ENCODE measurements at regions not wholly inside any gene's neighbourhood (a gene's known extent, or its start where the extent isn't known, plus 50 kb on each side); places are given as distances from the start of the nearest gene placed in this dataset.

DNA sequence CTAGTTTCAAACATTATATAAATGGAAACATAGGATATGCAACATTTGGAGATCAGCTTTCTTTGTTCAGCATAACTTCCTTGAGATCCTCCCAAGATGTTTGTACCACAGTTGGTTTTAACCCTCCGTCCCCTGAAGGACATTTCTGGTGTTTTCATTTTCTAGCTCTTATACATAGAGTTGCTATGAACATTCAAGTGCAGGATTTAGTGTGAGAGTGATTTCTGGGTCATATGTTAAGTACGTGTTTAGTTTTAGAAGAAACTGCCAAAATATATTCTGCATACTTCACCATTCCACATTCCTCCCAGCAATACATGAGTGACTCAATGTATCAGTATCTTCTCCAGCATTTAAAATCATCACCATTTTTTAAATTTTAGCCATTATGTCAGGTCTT is 588.7 kb upstream of the PFKP start (continued):
- TF ChIP-seq, protein P1, sequence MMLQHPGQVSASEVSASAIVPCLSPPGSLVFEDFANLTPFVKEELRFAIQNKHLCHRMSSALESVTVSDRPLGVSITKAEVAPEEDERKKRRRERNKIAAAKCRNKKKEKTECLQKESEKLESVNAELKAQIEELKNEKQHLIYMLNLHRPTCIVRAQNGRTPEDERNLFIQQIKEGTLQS (IDR thresholded peaks at IDR 0.05), result no peak
- no peak for TF ChIP-seq FOXA1 (IDR thresholded peaks at IDR 0.05)

DNA sequence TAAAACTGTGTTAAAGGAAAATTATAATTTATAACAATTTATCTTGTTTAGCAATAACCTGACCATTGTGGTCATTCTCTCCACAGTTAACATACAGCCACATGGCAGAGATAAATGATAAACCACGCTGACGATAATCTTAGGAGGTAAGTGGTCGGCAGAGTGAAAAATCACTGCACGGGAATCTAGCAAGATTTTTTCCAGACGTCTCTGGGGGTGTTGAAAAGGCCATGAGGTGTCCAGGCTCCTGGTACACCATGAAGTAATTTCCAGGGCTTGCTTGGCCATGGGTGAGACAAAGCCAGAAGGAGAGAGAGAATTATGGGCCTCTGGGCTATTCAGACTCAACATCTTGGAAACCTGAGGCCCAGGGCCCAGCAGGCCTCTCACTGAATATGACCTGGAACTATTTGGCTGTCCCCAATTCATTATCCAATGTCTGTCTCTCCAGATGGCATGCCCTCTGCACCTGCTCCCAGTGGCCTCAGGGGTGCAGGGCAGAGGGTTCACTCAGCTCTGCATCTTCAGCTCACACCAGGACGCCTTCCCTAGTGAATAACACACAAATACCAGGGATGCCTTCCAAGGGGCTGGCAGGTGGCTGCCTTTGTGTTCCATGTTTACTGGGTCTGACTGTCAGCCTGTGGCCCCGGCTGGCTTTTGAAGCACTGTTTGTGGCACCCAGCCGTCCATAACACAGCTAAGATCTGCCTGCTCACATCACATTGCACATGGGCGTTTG is 590.4 kb upstream of the PFKP start:
- Histone ChIP-seq H3K36me3 (ENCODE audit: control insufficient read depth in 4 of 4, insufficient read depth in 3 of 4, low read depth in 1 of 4, low read length in 3 of 4) (no peaks in the 10 kb centered on the region), H3K27ac (ENCODE audit: low read depth in 1 of 2, low read length in 2 of 2) (no peak overlapping the region), H3K4me1 (ENCODE audit: control insufficient read depth in 4 of 4, insufficient read depth in 4 of 4, low read length in 3 of 4) (no peaks in the 10 kb centered on the region), H3K27me3 (ENCODE audit: control insufficient read depth in 4 of 4, insufficient read depth in 4 of 4, low read length in 3 of 4) (no peaks in the 10 kb centered on the region), H3K9me3 (ENCODE audit: control insufficient read depth in 4 of 4, low read length in 3 of 4) (no peaks in the 10 kb centered on the region), H3K4me3 (ENCODE audit: low read depth in 1 of 3, low read length in 3 of 3) (no peak overlapping the region), H3K9ac (ENCODE audit: low read depth in 1 of 2, low read length in 2 of 2) (no peak overlapping the region)
- DNase-seq (ENCODE audit: low spot score), result no peak
- no peak for TF ChIP-seq GABPA (IDR thresholded peaks at IDR 0.05 in 1 of 2, conservative IDR thresholded peaks at IDR 0.05 in 1 of 2)
- TF ChIP-seq, protein P2, sequence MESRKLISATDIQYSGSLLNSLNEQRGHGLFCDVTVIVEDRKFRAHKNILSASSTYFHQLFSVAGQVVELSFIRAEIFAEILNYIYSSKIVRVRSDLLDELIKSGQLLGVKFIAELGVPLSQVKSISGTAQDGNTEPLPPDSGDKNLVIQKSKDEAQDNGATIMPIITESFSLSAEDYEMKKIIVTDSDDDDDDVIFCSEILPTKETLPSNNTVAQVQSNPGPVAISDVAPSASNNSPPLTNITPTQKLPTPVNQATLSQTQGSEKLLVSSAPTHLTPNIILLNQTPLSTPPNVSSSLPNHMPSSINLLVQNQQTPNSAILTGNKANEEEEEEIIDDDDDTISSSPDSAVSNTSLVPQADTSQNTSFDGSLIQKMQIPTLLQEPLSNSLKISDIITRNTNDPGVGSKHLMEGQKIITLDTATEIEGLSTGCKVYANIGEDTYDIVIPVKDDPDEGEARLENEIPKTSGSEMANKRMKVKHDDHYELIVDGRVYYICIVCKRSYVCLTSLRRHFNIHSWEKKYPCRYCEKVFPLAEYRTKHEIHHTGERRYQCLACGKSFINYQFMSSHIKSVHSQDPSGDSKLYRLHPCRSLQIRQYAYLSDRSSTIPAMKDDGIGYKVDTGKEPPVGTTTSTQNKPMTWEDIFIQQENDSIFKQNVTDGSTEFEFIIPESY (IDR thresholded peaks at IDR 0.05), result no peak
- TF ChIP-seq HNF4A (conservative IDR thresholded peaks at IDR 0.05), result no peak
- no peak for TF ChIP-seq FOXA2 (IDR thresholded peaks at IDR 0.05)
- TF ChIP-seq JUND (IDR thresholded peaks at IDR 0.05), result no peak
- TF ChIP-seq FOXA1 (IDR thresholded peaks at IDR 0.05), result no peak
- 61% methylated on average over 9 of the region's 9 CpGs for WGBS

DNA sequence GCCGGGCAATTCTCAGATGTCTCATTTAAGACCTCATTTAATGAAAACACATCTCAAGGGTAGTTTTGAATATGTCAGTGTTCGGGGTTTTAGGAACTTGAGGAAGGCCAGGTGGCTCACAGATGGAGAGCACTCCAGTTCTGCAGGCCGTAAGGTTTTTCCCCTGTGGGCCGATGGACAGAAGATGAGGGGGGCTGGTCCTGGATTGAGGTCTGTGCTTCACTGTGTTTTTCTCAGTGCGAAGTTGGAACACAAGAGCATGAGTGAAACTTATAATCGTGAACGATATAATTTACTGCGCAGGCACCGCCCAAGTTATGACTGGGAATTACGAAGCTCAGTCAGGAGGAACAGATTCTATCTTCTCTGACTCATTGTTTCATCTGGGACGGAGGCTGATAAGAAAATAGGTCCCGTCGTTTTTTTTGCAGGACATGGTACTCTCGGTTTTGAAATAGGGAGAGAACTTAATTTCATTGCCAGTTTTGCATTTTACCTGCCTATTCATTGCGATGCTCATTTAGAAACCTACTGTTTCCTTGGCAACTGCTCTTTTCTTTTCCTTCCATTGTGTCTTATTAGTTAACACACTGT is 591.0 kb upstream of the PFKP start:
- no peak overlapping the region for H3K27ac ChIP-seq (ENCODE audit: low read depth in 1 of 2, low read length in 2 of 2)
- H3K4me3 ChIP-seq (ENCODE audit: low read depth in 1 of 3, low read length in 3 of 3), result no peak overlapping the region
- H3K36me3 ChIP-seq (ENCODE audit: control insufficient read depth in 4 of 4, insufficient read depth in 3 of 4, low read depth in 1 of 4, low read length in 3 of 4), result no peaks in the 10 kb centered on the region
- no peak for TF ChIP-seq SP1 (IDR thresholded peaks at IDR 0.05)
- TF ChIP-seq FOXA2 (IDR thresholded peaks at IDR 0.05), result no peak
- TF ChIP-seq, protein P3, sequence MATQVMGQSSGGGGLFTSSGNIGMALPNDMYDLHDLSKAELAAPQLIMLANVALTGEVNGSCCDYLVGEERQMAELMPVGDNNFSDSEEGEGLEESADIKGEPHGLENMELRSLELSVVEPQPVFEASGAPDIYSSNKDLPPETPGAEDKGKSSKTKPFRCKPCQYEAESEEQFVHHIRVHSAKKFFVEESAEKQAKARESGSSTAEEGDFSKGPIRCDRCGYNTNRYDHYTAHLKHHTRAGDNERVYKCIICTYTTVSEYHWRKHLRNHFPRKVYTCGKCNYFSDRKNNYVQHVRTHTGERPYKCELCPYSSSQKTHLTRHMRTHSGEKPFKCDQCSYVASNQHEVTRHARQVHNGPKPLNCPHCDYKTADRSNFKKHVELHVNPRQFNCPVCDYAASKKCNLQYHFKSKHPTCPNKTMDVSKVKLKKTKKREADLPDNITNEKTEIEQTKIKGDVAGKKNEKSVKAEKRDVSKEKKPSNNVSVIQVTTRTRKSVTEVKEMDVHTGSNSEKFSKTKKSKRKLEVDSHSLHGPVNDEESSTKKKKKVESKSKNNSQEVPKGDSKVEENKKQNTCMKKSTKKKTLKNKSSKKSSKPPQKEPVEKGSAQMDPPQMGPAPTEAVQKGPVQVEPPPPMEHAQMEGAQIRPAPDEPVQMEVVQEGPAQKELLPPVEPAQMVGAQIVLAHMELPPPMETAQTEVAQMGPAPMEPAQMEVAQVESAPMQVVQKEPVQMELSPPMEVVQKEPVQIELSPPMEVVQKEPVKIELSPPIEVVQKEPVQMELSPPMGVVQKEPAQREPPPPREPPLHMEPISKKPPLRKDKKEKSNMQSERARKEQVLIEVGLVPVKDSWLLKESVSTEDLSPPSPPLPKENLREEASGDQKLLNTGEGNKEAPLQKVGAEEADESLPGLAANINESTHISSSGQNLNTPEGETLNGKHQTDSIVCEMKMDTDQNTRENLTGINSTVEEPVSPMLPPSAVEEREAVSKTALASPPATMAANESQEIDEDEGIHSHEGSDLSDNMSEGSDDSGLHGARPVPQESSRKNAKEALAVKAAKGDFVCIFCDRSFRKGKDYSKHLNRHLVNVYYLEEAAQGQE (IDR thresholded peaks at IDR 0.05), result no peak
- no peak for TF ChIP-seq YY1 (IDR thresholded peaks at IDR 0.05)
- no peak for TF ChIP-seq NR2F2 (IDR thresholded peaks at IDR 0.05)
- TF ChIP-seq, protein P2 (IDR thresholded peaks at IDR 0.05), result no peak
- TF ChIP-seq HNF4G (IDR thresholded peaks at IDR 0.05), result no peak
- TF ChIP-seq, protein P4, sequence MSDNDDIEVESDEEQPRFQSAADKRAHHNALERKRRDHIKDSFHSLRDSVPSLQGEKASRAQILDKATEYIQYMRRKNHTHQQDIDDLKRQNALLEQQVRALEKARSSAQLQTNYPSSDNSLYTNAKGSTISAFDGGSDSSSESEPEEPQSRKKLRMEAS (IDR thresholded peaks at IDR 0.05), result no peak
- no peak for TF ChIP-seq RXRA (IDR thresholded peaks at IDR 0.05)
- no peak for TF ChIP-seq GABPA (IDR thresholded peaks at IDR 0.05 in 1 of 2, conservative IDR thresholded peaks at IDR 0.05 in 1 of 2)
- no peak for TF ChIP-seq FOXA1 (IDR thresholded peaks at IDR 0.05)
- TF ChIP-seq HNF4A (conservative IDR thresholded peaks at IDR 0.05), result no peak
- no peak for TF ChIP-seq RAD21 (IDR thresholded peaks at IDR 0.05)
- no peak for TF ChIP-seq TAF1 (conservative IDR thresholded peaks at IDR 0.05)
- whole genome bisulfite sequencing, result 79% methylated on average over 15 of the region's 15 CpGs
- H3K27me3 ChIP-seq (ENCODE audit: control insufficient read depth in 4 of 4, insufficient read depth in 4 of 4, low read length in 3 of 4), result no peaks in the 10 kb centered on the region
- DNase-seq (ENCODE audit: low spot score), result no peak
- no peaks in the 10 kb centered on the region for H3K9me3 ChIP-seq (ENCODE audit: control insufficient read depth in 4 of 4, low read length in 3 of 4)
- no peak overlapping the region for H3K9ac ChIP-seq (ENCODE audit: low read depth in 1 of 2, low read length in 2 of 2)
- H3K4me1 ChIP-seq (ENCODE audit: control insufficient read depth in 4 of 4, insufficient read depth in 4 of 4, low read length in 3 of 4), result no peaks in the 10 kb centered on the region
